ENCODE measurements at regions not wholly inside any gene's neighbourhood (a gene's known extent, or its start where the extent isn't known, plus 50 kb on each side); places are given as distances from the start of the nearest gene placed in this dataset.

DNA sequence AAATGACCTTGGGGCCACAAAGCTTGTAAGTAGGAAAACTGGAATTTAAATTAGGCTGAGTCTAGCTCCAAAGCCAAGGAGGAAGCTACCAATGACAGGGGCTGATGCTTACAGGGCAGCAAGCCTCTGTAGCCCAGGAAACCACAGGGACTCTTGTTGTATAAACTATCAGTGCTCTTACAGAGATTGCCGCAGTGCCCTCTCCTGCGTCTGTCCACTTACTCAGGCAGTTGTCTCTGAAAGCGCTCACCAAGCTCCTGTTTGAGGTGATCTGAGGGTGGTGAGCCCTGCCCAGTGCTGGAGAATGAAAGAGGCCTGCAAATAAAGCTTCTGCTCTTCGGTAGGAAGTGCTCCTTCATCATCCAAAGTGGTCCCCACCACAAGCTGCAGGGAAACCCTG lies 498.8 kb downstream of the ARHGEF28 start (continued):
- TF ChIP-seq, protein P1, sequence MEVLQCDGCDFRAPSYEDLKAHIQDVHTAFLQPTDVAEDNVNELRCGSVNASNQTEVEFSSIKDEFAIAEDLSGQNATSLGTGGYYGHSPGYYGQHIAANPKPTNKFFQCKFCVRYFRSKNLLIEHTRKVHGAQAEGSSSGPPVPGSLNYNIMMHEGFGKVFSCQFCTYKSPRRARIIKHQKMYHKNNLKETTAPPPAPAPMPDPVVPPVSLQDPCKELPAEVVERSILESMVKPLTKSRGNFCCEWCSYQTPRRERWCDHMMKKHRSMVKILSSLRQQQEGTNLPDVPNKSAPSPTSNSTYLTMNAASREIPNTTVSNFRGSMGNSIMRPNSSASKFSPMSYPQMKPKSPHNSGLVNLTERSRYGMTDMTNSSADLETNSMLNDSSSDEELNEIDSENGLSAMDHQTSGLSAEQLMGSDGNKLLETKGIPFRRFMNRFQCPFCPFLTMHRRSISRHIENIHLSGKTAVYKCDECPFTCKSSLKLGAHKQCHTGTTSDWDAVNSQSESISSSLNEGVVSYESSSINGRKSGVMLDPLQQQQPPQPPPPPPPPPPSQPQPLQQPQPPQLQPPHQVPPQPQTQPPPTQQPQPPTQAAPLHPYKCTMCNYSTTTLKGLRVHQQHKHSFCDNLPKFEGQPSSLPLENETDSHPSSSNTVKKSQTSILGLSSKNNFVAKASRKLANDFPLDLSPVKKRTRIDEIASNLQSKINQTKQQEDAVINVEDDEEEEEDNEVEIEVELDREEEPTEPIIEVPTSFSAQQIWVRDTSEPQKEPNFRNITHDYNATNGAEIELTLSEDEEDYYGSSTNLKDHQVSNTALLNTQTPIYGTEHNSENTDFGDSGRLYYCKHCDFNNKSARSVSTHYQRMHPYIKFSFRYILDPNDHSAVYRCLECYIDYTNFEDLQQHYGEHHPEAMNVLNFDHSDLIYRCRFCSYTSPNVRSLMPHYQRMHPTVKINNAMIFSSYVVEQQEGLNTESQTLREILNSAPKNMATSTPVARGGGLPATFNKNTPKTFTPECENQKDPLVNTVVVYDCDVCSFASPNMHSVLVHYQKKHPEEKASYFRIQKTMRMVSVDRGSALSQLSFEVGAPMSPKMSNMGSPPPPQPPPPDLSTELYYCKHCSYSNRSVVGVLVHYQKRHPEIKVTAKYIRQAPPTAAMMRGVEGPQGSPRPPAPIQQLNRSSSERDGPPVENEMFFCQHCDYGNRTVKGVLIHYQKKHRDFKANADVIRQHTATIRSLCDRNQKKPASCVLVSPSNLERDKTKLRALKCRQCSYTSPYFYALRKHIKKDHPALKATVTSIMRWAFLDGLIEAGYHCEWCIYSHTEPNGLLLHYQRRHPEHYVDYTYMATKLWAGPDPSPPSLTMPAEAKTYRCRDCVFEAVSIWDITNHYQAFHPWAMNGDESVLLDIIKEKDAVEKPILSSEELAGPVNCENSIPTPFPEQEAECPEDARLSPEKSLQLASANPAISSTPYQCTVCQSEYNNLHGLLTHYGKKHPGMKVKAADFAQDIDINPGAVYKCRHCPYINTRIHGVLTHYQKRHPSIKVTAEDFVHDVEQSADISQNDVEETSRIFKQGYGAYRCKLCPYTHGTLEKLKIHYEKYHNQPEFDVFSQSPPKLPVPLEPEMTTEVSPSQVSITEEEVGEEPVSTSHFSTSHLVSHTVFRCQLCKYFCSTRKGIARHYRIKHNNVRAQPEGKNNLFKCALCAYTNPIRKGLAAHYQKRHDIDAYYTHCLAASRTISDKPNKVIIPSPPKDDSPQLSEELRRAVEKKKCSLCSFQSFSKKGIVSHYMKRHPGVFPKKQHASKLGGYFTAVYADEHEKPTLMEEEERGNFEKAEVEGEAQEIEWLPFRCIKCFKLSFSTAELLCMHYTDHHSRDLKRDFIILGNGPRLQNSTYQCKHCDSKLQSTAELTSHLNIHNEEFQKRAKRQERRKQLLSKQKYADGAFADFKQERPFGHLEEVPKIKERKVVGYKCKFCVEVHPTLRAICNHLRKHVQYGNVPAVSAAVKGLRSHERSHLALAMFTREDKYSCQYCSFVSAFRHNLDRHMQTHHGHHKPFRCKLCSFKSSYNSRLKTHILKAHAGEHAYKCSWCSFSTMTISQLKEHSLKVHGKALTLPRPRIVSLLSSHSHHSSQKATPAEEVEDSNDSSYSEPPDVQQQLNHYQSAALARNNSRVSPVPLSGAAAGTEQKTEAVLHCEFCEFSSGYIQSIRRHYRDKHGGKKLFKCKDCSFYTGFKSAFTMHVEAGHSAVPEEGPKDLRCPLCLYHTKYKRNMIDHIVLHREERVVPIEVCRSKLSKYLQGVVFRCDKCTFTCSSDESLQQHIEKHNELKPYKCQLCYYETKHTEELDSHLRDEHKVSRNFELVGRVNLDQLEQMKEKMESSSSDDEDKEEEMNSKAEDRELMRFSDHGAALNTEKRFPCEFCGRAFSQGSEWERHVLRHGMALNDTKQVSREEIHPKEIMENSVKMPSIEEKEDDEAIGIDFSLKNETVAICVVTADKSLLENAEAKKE (CRISPR knock-in tag; IDR thresholded peaks at IDR 0.05), result no peak
- TF ChIP-seq EZH2phosphoT487 (IDR thresholded peaks at IDR 0.05; ENCODE audit: unreplicated experiment) (no peak), NANOG (IDR thresholded peaks at IDR 0.05; ENCODE audit: borderline replicate concordance) (no peak)

DNA sequence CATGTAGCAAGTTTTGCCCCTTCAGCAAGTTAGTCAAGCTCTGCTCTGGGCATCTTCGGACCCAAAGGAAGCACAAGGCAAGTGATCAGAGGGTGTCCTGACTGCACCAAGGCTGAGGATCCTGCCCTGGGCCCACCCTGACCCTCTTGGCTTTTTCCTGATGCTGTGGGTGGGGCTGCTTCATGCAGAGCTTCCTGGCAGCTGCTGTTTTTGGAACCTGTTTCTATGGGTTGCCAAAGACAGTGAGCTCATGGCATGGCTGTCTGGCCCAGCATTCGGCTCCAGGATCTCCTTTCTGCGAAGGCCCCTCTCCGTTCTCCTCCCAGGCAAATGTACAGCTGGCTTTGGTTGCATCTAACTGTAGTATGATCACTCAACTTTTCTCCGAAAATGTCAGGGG lies 497.9 kb downstream of the ARHGEF28 start:
- ATAC-seq, result no peak
- no peaks in the 10 kb centered on the region for H3K27me3 Mint-ChIP-seq (ENCODE audit: insufficient read depth, low read depth, poor library complexity)
- TF ChIP-seq NANOG (IDR thresholded peaks at IDR 0.05; ENCODE audit: borderline replicate concordance) (no peak), STAT1 (IDR thresholded peaks at IDR 0.05; ENCODE audit: unreplicated experiment) (no peak), ZNF114 (CRISPR knock-in tag; IDR thresholded peaks at IDR 0.05) (no peak), EZH2phosphoT487 (IDR thresholded peaks at IDR 0.05; ENCODE audit: unreplicated experiment) (no peak), JUNB (IDR thresholded peaks at IDR 0.05; ENCODE audit: unreplicated experiment) (no peak), EZH2 (IDR thresholded peaks at IDR 0.05; ENCODE audit: low read depth, unreplicated experiment) (no peak), POLR2AphosphoS5 (IDR thresholded peaks at IDR 0.05; ENCODE audit: low read depth) (no peak)
- TF ChIP-seq, protein P1 (CRISPR knock-in tag; IDR thresholded peaks at IDR 0.05), result no peak

More for the DNA sequence above, 497.9 kb downstream of the ARHGEF28 start:
- no peaks in the 10 kb centered on the region for H3K9me3 Mint-ChIP-seq
- no peak overlapping the region for H3K4me3 ChIP-seq
- no peak overlapping the region for H3K4me2 ChIP-seq
- no peaks in the 10 kb centered on the region for H3K4me1 ChIP-seq (ENCODE audit: insufficient read depth)
- peaks cover 4% of the 10 kb centered on the region; the same call in 1 of the 2 replicates for H3K9me2 ChIP-seq (ENCODE audit: insufficient read depth)
- H3K36me3 Mint-ChIP-seq (ENCODE audit: low read depth), result no peaks in the 10 kb centered on the region
- H4K20me1 ChIP-seq (replicated peaks; ENCODE audit: insufficient read depth), result no peaks in the 10 kb centered on the region
- no peaks in the 10 kb centered on the region for H3K79me2 ChIP-seq (replicated peaks; ENCODE audit: insufficient read depth)
- no peak overlapping the region for H3K27ac Mint-ChIP-seq
- H3K4me1 Mint-ChIP-seq, result peaks cover 5% of the 10 kb centered on the region; the same call in 1 of the 3 replicates
- no peaks in the 10 kb centered on the region for H3K27me3 ChIP-seq (ENCODE audit: insufficient read depth)
- H2AFZ ChIP-seq, result no peak overlapping the region
- no peak for DNase-seq (ENCODE audit: low spot score)
- no peak overlapping the region for H3K27ac ChIP-seq (ENCODE audit: low read depth)
- H3K4me3 Mint-ChIP-seq, result no peak overlapping the region
- H3F3A ChIP-seq (replicated peaks; ENCODE audit: low read depth), result no peaks in the 10 kb centered on the region
- H3K36me3 ChIP-seq (ENCODE audit: insufficient read depth), result no peaks in the 10 kb centered on the region

All from GM23338 (cell line).